Epithelial cell of esophagus (primary cell): ENCODE measurements at regions not wholly inside any gene's neighbourhood (a gene's known extent, or its start where the extent isn't known, plus 50 kb on each side); places are given as distances from the start of the nearest gene placed in this dataset.

Source experiments
- DNase-seq: peaks from one replicate; pipeline ENCODE4 v3.0.0; 2010; ENCODE audit warnings: low read depth
- H3K4me3 ChIP-seq: 2 replicates; pipeline ENCODE4 v1.5.1; 2011; ENCODE audit warnings: mild to moderate bottlenecking, low read length, control low read depth
- CTCF ChIP-seq: IDR thresholded peaks from 2 replicates; pipeline ENCODE4 v1.5.1; 2011; ENCODE audit warnings: low read depth, mild to moderate bottlenecking, low read length, control low read depth, inconsistent platforms; ENCODE audit not compliant: insufficient read depth; ENCODE audit errors: missing control alignments

GRCh38 chr1:232445361-232446106 is 184.4 kb downstream of the SIPA1L2 start:
- no peak for TF ChIP-seq CTCF
- DNase-seq: no peak
- H3K4me3 ChIP-seq: no peak overlapping the region

- DNase-seq: peak; percentile 30
- no peak for TF ChIP-seq CTCF
- H3K4me3 ChIP-seq: no peak overlapping the region
Measured at GRCh38 chr1:232443372-232443771, 186.6 kb downstream of the SIPA1L2 start.

- no peak overlapping the region for H3K4me3 ChIP-seq
- no peak for DNase-seq
- TF ChIP-seq CTCF: no peak
Measured at GRCh38 chr1:232441036-232441411, 188.9 kb downstream of the SIPA1L2 start.

GRCh38 chr1:232440325-232441035 is 189.5 kb downstream of the SIPA1L2 start:
- peak; percentile 36 for DNase-seq
- H3K4me3 ChIP-seq: no peak overlapping the region
- no peak for TF ChIP-seq CTCF

- no peak for TF ChIP-seq CTCF
Measured at GRCh38 chr1:232439011-232439410, 190.9 kb downstream of the SIPA1L2 start.

GRCh38 chr1:232438476-232438875 is 191.5 kb downstream of the SIPA1L2 start:
- TF ChIP-seq CTCF: no peak
- no peak overlapping the region for H3K4me3 ChIP-seq
- no peak for DNase-seq

More at GRCh38 chr1:232439011-232439410, 190.9 kb downstream of the SIPA1L2 start:
- DNase-seq: no peak
- H3K4me3 ChIP-seq: no peak overlapping the region

- TF ChIP-seq CTCF: no peak
- no peak overlapping the region for H3K4me3 ChIP-seq
- no peak for DNase-seq
Measured at GRCh38 chr1:232437510-232437909, 192.4 kb downstream of the SIPA1L2 start.
